HEK293 (cell line): ENCODE measurements at regions not wholly inside any gene's neighbourhood (a gene's known extent, or its start where the extent isn't known, plus 50 kb on each side); places are given as distances from the start of the nearest gene placed in this dataset.

ENCODE experiments used
- INSM2 ChIP-seq: fragments of 450-650 bp; formaldehyde crosslinking; IDR thresholded peaks from 2 replicates; pipeline ENCODE4 v1.5.1; 2016; ENCODE audit warnings: missing biosample characterization, missing genetic modification characterization
- ZBTB7A ChIP-seq: fragments of 450-650 bp; formaldehyde crosslinking; IDR thresholded peaks from 2 replicates; pipeline ENCODE4 v1.5.1; 2016; ENCODE audit warnings: low read depth, missing biosample characterization, missing genetic modification characterization
- ZFP37 ChIP-seq: fragments of 450-650 bp; formaldehyde crosslinking; IDR thresholded peaks from 2 replicates; pipeline ENCODE4 v1.5.1; 2016; ENCODE audit warnings: missing biosample characterization, missing genetic modification characterization
- ZFP69B ChIP-seq: fragments of 450-650 bp; formaldehyde crosslinking; IDR thresholded peaks from 2 replicates; pipeline ENCODE4 v1.5.1; 2016; ENCODE audit warnings: missing biosample characterization, missing genetic modification characterization
- ZNF16 ChIP-seq: fragments of 450-650 bp; formaldehyde crosslinking; IDR thresholded peaks from 2 replicates; pipeline ENCODE4 v1.5.1; 2016; ENCODE audit warnings: low read depth, missing biosample characterization, missing genetic modification characterization
- ZNF366 ChIP-seq: fragments of 450-650 bp; formaldehyde crosslinking; conservative IDR thresholded peaks from 2 replicates; pipeline ENCODE4 v1.5.1; 2016; ENCODE audit warnings: missing biosample characterization, missing genetic modification characterization
- ZNF629 ChIP-seq: fragments of 450-650 bp; formaldehyde crosslinking; IDR thresholded peaks from 2 replicates; pipeline ENCODE4 v1.5.1; 2017; ENCODE audit warnings: missing biosample characterization, missing genetic modification characterization
- TF ChIP-seq, protein P1 (sequence below): fragments of 450-650 bp; formaldehyde crosslinking; IDR thresholded peaks from 2 replicates; pipeline ENCODE4 v1.5.1; 2016; ENCODE audit warnings: missing biosample characterization, missing genetic modification characterization

DNA sequence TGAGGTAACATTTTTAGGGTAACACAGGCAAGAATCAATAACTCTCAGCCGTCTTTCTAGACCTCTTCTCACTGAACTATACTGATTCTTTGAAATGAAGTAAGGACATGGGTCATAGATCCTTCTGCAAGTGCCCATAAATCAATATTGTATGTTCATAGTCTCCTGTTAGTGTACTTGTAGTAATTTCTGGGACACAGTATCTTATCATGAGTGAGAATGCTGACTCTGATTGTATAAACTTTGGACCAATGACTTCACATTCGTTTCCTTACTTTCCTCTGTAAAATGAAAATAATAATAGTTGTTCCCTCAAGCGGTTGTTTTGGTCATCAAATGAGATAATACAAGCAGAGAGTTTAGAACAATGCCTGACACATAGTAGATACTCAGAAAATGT, 777.1 kb upstream of the GOLIM4 start:
- TF ChIP-seq ZNF366 (tag by site-specific recombination), result no peak
- no peak for TF ChIP-seq ZBTB7A
- TF ChIP-seq ZNF16 (tag by site-specific recombination), result no peak
- TF ChIP-seq ZFP69B (tag by site-specific recombination), result no peak
- TF ChIP-seq INSM2 (tag by site-specific recombination), result no peak
- no peak for TF ChIP-seq ZFP37 (tag by site-specific recombination)
- no peak for TF ChIP-seq ZNF629
- TF ChIP-seq, protein P1, sequence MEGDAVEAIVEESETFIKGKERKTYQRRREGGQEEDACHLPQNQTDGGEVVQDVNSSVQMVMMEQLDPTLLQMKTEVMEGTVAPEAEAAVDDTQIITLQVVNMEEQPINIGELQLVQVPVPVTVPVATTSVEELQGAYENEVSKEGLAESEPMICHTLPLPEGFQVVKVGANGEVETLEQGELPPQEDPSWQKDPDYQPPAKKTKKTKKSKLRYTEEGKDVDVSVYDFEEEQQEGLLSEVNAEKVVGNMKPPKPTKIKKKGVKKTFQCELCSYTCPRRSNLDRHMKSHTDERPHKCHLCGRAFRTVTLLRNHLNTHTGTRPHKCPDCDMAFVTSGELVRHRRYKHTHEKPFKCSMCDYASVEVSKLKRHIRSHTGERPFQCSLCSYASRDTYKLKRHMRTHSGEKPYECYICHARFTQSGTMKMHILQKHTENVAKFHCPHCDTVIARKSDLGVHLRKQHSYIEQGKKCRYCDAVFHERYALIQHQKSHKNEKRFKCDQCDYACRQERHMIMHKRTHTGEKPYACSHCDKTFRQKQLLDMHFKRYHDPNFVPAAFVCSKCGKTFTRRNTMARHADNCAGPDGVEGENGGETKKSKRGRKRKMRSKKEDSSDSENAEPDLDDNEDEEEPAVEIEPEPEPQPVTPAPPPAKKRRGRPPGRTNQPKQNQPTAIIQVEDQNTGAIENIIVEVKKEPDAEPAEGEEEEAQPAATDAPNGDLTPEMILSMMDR (tag by site-specific recombination), result no peak
